HG02759 (cell line): ENCODE measurements at regions not wholly inside any gene's neighbourhood (a gene's known extent, or its start where the extent isn't known, plus 50 kb on each side); places are given as distances from the start of the nearest gene placed in this dataset.
A peak's percentile ranks its signal among the peaks of the same experiment; 100 is the strongest.
"Not testable (repeated sequence)": the region's sequence is repeated elsewhere in the genome, so short reads cannot be mapped to it uniquely, and the experiment has no call there.

Experiments
- ATAC-seq: cut with Tn5 transposase; IDR thresholded peaks from one replicate; pipeline ENCODE4 v1.9.1; 2021; ENCODE audit warnings: mild to moderate bottlenecking, moderate library complexity; ENCODE audit not compliant: unreplicated experiment

DNA sequence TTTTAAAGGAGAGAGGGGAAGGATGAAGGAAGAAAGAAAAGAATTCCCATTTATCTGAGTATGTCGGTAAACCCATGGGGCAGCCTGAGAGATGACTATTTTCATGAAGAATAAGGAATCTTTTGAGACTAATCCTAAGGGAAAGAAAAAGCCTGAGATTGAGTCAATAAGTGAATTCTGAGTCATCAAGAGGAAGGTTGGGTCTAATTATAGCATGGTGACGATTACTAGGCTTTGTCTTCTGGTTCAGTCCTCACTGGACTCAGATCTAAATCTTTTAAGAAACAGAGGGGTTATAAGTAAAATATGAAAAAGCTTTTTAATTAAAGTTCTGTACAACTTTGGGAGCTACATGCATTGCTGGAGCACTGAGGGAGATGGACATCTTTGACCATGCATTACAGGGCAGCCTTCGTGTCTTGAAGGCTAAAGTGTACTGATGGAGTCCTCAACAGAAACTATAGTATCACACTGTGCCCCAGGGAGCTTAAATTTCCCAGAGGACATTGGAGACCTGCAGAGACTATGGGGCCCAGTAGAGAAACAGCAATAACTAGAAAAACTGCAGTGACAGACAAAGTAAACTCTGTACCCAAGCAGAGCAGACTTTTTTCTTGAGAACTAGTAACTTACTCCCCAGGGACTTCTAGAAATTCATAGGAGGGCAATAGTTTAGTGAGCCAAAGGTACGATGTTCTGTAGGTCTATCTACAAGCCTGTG is 260.9 kb downstream of the RAD51AP2 start:
- ATAC-seq, result no peak

DNA sequence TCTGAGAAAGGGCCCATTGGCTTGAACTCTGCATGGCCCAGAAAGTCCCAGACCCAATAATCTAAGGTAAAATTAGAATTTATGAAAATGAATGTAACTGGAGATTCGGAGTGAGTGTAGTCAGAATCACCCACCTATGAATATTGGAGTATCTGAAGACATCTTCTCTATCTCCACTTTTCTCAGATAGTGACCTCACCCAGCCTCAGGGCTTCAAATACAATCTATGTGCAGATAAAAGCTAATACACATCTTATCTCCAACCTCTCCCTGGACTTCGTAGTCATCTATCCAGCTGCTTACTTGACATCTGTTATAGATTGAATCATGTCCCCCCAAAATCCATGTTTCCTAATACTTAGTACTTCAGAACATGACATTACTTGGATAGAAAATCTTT is 263.2 kb downstream of the RAD51AP2 start:
- no peak for ATAC-seq

- no peak for ATAC-seq
These were observed 263.8 kb downstream of the RAD51AP2 start for GRCh38 chr2:17254421-17254820.

DNA sequence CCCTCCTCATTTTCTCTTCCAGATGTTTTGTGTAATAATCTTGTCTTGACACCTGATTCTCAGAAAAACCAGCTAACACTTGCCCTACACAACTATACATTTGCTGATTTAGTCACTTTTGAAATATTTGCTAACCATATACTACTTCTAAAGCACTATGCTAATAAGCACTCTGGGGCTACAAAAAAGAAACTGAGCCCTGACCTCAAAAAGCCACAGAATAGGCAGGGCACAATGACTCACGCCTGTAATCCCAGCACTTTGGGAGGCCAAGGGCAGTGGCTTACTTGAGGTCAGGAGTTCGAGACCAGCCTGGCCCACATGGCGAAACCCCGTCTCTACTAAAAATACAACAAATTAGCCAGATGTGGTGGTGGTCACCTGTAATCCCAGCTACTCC is 266.0 kb downstream of the RAD51AP2 start:
- no peak for ATAC-seq

- no peak for ATAC-seq
These were observed 267.1 kb downstream of the RAD51AP2 start for GRCh38 chr2:17251171-17251570.

GRCh38 chr2:17249249-17249648 is 269.0 kb downstream of the RAD51AP2 start:
- ATAC-seq, result no peak

DNA sequence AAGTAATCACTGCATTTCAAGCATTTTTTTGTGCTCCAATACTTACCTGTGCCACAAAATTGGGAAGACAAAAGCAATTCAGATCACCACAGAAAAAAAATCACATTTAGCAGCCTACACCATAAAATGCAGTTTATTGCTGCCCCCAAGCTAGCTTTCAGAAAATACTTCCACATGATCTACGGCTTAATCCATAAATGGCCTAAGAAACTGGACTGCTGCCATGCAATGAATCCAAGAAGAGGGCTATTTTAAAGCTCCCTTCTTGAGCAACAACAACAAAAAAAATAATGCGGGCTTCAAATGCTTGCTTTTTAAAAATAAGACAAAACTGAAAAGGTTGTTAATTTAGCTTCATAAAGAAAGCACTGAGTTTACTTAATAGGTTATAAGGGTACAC is 272.3 kb downstream of the RAD51AP2 start:
- no peak for ATAC-seq

GRCh38 chr2:17242813-17243485 is 275.3 kb downstream of the RAD51AP2 start:
- ATAC-seq, result no peak

- ATAC-seq, result no peak
These were observed 278.7 kb downstream of the RAD51AP2 start for GRCh38 chr2:17239550-17239949.

DNA sequence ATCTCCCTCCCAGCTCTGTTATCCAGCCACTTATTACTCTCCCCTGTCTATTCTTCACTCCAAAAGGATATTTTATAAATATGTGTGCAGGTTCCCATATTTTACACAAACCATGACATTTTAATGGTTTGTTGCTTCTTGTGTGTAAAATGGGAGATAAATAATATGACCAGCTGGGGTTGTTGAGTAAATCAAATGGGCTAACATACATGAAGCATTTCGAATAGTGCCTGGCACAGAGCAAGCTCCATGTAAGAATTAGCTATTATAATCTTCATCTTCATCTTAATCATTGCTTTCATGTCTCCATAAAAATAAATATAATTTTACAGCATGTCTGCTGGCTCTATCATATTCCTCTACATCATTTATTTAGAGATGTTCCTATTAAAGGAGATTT is 283.1 kb downstream of the RAD51AP2 start:
- ATAC-seq, result no peak

DNA sequence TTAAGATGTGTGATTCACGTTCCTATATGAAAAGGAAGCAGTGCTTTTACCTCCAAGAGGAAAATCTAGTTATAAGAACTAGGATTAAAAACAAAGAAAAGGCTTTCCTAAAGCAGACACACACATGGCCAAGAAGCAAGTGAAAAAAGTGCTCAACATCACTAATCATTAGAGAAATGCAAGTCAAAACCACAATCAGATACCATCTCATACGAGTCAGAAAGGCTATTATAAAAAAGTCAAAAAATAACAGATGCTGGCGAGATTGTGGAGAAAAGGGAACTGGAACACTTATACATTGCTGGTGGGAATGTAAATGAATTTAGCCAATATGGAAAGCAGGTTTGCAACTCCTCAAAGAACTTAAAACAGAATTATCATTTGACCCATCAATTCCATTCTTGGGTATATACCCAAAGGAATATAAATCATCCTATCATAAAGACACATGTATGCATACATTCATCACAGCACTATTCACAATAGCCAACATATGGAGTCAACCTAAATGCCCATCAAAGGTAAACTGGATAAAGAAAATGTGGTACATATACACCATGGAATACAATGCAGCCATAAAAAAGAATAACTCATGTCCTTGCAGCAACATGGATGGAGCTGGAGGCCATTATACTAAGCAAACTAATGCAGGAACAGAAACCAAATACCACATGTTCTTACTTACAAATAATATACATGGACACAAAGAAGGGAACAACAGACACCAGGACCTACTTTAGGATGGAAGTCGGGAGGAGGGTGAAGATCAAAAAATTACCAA is 285.3 kb downstream of the RAD51AP2 start:
- no peak for ATAC-seq

DNA sequence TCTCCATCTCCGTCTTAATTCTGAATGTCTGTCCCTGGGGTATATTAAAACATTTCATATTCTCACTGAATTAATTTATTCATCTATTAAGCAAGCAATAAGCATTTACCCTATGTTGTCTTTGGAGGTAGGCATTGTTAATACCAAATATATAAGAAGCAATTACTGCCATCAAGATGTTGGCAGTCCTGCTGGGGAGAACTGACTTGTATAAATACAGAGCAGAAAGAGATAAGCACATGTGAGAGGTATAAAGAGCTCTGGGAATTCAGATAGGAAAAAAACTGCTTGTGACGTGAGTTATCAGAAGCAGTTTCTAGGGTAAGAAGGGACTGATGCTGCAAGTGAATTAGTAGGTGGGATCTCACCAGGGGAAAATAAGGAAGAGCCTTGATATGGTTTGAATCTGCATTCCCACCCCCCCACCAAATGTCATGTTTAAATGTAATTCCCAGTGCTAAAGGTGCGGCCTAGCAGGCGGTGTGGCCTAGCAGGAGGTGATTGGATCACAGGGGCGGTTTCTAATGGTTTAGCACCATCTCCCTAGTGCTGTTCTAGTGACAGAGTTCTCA is 286.8 kb downstream of the RAD51AP2 start:
- no peak for ATAC-seq

GRCh38 chr2:17229414-17229813 is 288.8 kb downstream of the RAD51AP2 start:
- no peak for ATAC-seq

DNA sequence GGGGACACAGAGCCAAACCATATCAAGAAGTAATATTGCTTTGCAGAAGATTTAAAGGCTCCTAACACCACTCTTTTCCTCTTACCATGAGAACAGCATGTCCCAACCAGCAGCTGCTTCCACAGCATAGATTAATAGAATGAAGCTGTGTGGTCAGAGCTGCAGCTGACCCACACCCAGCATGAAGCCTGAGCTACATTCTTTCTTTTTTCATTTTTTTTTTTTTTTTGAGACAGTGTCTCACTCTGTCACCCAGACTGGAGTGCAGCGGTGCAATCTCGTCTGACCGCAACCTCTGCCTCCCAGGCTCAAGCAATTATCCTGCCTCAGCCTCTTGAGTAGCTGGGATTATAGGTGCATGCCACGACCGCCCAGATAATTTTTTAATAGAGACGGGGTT is 289.8 kb downstream of the RAD51AP2 start:
- no peak for ATAC-seq

- no peak for ATAC-seq
These were observed 290.4 kb downstream of the RAD51AP2 start for GRCh38 chr2:17227856-17228255.

DNA sequence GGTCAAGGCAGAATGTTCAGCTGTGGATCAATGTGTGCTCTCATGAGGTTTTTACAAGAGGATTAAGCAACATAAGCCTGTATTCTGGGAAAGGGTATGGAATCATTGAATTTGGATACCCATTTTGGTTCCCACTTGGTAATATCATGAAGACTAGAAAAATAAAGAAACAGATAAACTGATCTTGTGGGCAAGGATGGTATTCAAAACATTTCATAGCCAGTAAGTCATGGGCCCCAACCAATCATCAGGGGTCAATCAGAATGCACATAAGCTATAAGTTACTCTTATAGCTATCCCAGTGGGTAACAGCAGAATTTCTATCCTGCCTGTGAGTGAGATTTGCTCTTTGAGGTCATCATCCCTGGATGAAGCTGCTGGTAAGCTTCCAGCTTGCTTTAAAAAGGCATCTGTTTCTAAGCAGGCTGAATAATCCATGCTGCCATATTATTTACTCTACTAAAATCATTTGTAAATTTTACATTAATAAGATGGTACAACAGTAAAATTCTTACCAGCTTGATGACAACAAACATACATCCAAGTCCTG is 291.2 kb downstream of the RAD51AP2 start:
- no peak for ATAC-seq

DNA sequence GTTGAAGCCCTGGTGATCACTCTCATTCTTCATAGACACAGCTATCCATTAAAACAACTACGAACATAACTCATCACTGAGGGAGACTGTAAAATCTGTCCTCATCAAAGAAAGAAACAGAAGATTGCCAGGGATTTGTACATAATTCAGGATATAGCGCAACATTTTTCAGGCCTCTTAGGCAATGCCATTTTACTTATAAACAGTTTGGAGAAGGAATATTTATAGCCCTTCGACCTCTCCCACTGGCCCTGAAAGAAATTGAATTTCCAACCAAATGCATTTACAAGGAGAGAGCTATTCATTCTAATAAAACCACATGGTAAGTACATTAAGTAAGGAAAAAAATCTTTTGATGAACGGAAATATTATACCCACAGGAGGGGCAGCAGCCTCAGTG is 295.0 kb downstream of the RAD51AP2 start:
- no peak for ATAC-seq

GRCh38 chr2:17208511-17208910 is 309.7 kb downstream of the RAD51AP2 start:
- no peak for ATAC-seq

GRCh38 chr2:17206771-17207170 is 311.5 kb downstream of the RAD51AP2 start:
- ATAC-seq, result no peak

- ATAC-seq, result not testable (repeated sequence)
These were observed 314.0 kb downstream of the RAD51AP2 start for GRCh38 chr2:17204214-17204613.

DNA sequence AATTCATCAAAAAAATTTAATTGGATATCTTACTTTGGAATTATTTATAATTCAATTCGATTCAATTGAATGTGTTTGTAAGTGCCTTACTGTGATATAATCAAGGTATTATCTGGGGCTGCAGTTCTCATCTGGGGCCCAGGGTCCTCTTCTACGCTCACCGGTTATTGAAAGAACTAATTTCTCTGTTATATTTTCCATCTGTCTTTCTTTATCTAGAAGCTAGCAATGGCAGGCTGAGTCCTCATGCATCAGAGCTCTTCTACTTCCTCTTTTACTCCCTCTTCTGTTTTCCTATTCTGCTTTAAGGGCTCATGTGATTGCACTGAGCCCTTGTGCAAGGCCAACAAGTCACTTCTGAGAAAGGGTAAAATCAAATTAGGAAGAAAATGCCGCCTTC is 315.6 kb downstream of the RAD51AP2 start:
- ATAC-seq, result peak; percentile 97
